Upper lobe of left lung (tissue), 4 donors: ENCODE measurements at regions not wholly inside any gene's neighbourhood (a gene's known extent, or its start where the extent isn't known, plus 50 kb on each side); places are given as distances from the start of the nearest gene placed in this dataset.

Source experiments
- POLR2A ChIP-seq, 4 donors: fragments of 450-650 bp; IDR thresholded peaks; one replicate each; pipeline ENCODE4 v1.5.1; 2016 to 2017; ENCODE audit warnings: antibody characterized with exemption in 4 of 4, mild to moderate bottlenecking in 2 of 4
- TF ChIP-seq, protein P1 (sequence below), 6 experiments: fragments of 450-650 bp in 4 of 6; fragments of 200-600 bp in 2 of 6; sonication (generic) in 2 of 6; IDR thresholded peaks; one replicate each; pipeline ENCODE4 v1.5.1; 2016 to 2019; ENCODE audit warnings: antibody characterized with exemption in 6 of 6

DNA sequence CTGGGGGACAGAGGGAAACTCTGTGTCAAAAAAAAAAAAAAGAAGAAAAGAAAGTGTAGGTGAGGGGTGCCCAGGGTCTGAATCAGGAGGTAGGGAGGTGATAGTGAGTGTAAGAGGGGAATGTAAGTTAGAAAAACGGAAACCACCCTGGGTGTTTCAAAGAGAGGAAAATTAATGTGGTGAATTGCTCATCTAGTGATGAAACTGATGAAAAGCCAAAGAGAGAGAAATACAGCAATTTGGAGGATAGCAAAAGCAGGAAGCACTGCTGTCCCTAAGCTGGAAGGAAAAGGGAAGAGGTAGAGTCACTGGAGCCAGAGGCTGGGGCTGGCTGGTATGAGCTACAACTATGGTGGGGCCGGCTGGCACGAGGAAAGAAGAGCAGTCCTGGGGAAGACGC is 85.0 kb upstream of the CEP85L start:
- no peak for TF ChIP-seq POLR2A (IDR thresholded peaks at IDR 0.05)
- TF ChIP-seq, protein P1, sequence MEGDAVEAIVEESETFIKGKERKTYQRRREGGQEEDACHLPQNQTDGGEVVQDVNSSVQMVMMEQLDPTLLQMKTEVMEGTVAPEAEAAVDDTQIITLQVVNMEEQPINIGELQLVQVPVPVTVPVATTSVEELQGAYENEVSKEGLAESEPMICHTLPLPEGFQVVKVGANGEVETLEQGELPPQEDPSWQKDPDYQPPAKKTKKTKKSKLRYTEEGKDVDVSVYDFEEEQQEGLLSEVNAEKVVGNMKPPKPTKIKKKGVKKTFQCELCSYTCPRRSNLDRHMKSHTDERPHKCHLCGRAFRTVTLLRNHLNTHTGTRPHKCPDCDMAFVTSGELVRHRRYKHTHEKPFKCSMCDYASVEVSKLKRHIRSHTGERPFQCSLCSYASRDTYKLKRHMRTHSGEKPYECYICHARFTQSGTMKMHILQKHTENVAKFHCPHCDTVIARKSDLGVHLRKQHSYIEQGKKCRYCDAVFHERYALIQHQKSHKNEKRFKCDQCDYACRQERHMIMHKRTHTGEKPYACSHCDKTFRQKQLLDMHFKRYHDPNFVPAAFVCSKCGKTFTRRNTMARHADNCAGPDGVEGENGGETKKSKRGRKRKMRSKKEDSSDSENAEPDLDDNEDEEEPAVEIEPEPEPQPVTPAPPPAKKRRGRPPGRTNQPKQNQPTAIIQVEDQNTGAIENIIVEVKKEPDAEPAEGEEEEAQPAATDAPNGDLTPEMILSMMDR (IDR thresholded peaks at IDR 0.05) = no peak
